Panc1 (cell line): ENCODE measurements at regions not wholly inside any gene's neighbourhood (a gene's known extent, or its start where the extent isn't known, plus 50 kb on each side); places are given as distances from the start of the nearest gene placed in this dataset.
A peak's percentile ranks its signal among the peaks of the same experiment; 100 is the strongest.

Experiments used
- ATAC-seq: fragments of 200-7000 bp; cut with Tn5 transposase; 2 replicates; pipeline ENCODE4 v1.9.1; 2020; ENCODE audit warnings: mild to moderate bottlenecking, moderate library complexity
- BruUV-seq: library from RNA; stranded (reverse); fragments of 400-500 nt; replicated peaks from 2 replicates; lab custom pipeline; 2021; lab: Mats Ljungman, UMichigan
- CTCF ChIA-PET: fragments of 300-600 bp; sonication (Branson Sonifier 250); formaldehyde crosslinking; loops from one replicate; lab custom pipeline; 2022; ENCODE audit warnings: antibody characterized with exemption; lab: Charles Lee
- POLR2A ChIA-PET: fragments of 300-600 bp; sonication (Branson Sonifier 250); formaldehyde crosslinking; loops from one replicate; lab custom pipeline; 2022; ENCODE audit warnings: antibody characterized with exemption; lab: Charles Lee
- DNase-seq: peaks from one replicate; pipeline ENCODE4 v3.0.0-alpha.2; 2010; ENCODE audit warnings: low read depth, low spot score
- H3K27ac ChIP-seq: 2 replicates; pipeline ENCODE4 v1.5.1; 2011; ENCODE audit warnings: mild to moderate bottlenecking, low read length, inconsistent platforms
- H3K27me3 ChIP-seq: fragments of 200-500 bp; sonication (Bioruptor generic); 2 replicates; pipeline ENCODE4 v1.6.0; 2014; ENCODE audit warnings: low read length, inconsistent platforms; ENCODE audit not compliant: control insufficient read depth, insufficient read depth
- H3K36me3 ChIP-seq: fragments of 200-500 bp; sonication (Bioruptor generic); 2 replicates; pipeline ENCODE4 v1.5.1; 2014; ENCODE audit warnings: inconsistent platforms, mild to moderate bottlenecking, low read length, moderate library complexity; ENCODE audit not compliant: control insufficient read depth, insufficient read depth
- H3K4me1 ChIP-seq: 2 replicates; pipeline ENCODE4 v1.5.1; 2011; ENCODE audit warnings: inconsistent platforms, mild to moderate bottlenecking, low read length, moderate library complexity; ENCODE audit not compliant: control insufficient read depth, insufficient read depth
- H3K4me3 ChIP-seq, 2 experiments: 2 replicates each; pipeline ENCODE4 v1.5.1; 2011 to 2012; ENCODE audit warnings: low read depth in 2 of 2, low read length in 2 of 2, mild to moderate bottlenecking in 2 of 2, inconsistent platforms in 1 of 2, moderate library complexity in 1 of 2
- H3K9me3 ChIP-seq: fragments of 200-500 bp; sonication (Bioruptor generic); 2 replicates; pipeline ENCODE4 v1.5.1; 2014; ENCODE audit warnings: low read depth, mild to moderate bottlenecking, inconsistent platforms, low read length, moderate library complexity; ENCODE audit not compliant: control insufficient read depth, insufficient read depth
- POLR2AphosphoS5 ChIP-seq: IDR thresholded peaks from 2 replicates; pipeline ENCODE4 v1.6.1; 2012; ENCODE audit warnings: mild to moderate bottlenecking, low read depth, low read length, moderate library complexity
- SIN3A ChIP-seq: IDR thresholded peaks from 2 replicates; pipeline ENCODE4 v1.6.1; 2012; ENCODE audit warnings: low read depth, mild to moderate bottlenecking, low read length, moderate library complexity, borderline replicate concordance; ENCODE audit not compliant: insufficient read depth
- TCF7L2 ChIP-seq: IDR thresholded peaks from 2 replicates; pipeline ENCODE4 v1.6.1; 2011; ENCODE audit warnings: mild to moderate bottlenecking, low read depth, low read length, inconsistent platforms
- in situ Hi-C: cut with HindIII; loops from 2 replicates; pipeline ENCODE4 v1.10.0; 2016; ENCODE audit warnings: low sequenced_read_pairs, low pct_unique_long_range_greater_than_20kb
- intact Hi-C: fragments of 100-400 bp; cut with micrococcal nuclease; formaldehyde crosslinking; loops from one replicate; pipeline ENCODE4 v1.10.0; 2022; ENCODE audit not compliant: unreplicated experiment
- TF ChIP-seq, protein P1 (sequence below), 2 experiments: IDR thresholded peaks; 2 replicates each; pipeline ENCODE4 v1.6.1; 2011 to 2012; ENCODE audit warnings: low read depth in 2 of 2, control low read depth in 1 of 2, low read length in 1 of 2, mild to moderate bottlenecking in 1 of 2, moderate library complexity in 1 of 2; ENCODE audit not compliant: insufficient read depth in 1 of 2
- TF ChIP-seq, protein P2 (sequence below): fragments of 450-650 bp; IDR thresholded peaks from 2 replicates; pipeline ENCODE4 v1.5.1; 2017; ENCODE audit warnings: mild to moderate bottlenecking

DNA sequence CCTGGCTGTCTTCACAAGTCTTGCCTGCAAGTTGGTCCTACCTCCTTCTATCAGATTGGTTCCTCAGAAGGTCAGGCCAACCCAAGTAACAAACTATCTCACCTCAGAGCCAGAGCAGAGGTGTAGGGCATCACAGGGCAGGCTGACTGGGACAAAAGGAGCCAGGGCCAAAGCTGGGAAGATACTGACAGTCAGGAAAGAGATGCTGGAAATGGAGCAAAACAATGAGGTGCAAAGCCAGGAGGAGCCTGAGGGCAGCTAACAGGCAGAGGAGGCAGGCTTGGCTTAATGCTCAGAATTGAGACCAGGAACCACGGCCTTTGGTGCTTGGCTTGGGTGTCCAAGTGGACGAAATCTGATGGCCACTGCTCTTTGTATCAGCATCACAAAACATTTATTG is 68.4 kb upstream of the PNMA1 start:
- DNase-seq (no peak), ATAC-seq (no peak)
- ChIA-PET POLR2A (no interaction called here), CTCF (interaction anchor here (0.6 kb wide), 1 partner anchor 20 kb away, joined by 3 read pairs; no protein-coding TSS in a partner anchor)
- in situ Hi-C loops (no loop called here), intact Hi-C loops (no loop called here)
- Histone ChIP-seq H3K9me3 (no peaks in the 10 kb centered on the region), H3K4me1 (peaks cover 47% of the 10 kb centered on the region), H3K36me3 (no peaks in the 10 kb centered on the region), H3K27me3 (no peaks in the 10 kb centered on the region), H3K27ac (peak overlapping the region; percentile 99), H3K4me3 (peak overlapping the region in 1 of 2 experiments; percentile 26; a peak in 1 of 4 replicates)
- no TSS peak for BruUV-seq
- TF ChIP-seq TCF7L2 (no peak), SIN3A (no peak), POLR2AphosphoS5 (no peak)
- TF ChIP-seq, protein P1, sequence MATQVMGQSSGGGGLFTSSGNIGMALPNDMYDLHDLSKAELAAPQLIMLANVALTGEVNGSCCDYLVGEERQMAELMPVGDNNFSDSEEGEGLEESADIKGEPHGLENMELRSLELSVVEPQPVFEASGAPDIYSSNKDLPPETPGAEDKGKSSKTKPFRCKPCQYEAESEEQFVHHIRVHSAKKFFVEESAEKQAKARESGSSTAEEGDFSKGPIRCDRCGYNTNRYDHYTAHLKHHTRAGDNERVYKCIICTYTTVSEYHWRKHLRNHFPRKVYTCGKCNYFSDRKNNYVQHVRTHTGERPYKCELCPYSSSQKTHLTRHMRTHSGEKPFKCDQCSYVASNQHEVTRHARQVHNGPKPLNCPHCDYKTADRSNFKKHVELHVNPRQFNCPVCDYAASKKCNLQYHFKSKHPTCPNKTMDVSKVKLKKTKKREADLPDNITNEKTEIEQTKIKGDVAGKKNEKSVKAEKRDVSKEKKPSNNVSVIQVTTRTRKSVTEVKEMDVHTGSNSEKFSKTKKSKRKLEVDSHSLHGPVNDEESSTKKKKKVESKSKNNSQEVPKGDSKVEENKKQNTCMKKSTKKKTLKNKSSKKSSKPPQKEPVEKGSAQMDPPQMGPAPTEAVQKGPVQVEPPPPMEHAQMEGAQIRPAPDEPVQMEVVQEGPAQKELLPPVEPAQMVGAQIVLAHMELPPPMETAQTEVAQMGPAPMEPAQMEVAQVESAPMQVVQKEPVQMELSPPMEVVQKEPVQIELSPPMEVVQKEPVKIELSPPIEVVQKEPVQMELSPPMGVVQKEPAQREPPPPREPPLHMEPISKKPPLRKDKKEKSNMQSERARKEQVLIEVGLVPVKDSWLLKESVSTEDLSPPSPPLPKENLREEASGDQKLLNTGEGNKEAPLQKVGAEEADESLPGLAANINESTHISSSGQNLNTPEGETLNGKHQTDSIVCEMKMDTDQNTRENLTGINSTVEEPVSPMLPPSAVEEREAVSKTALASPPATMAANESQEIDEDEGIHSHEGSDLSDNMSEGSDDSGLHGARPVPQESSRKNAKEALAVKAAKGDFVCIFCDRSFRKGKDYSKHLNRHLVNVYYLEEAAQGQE (IDR thresholded peaks at IDR 0.05; ENCODE audit: insufficient read depth in 1 of 2, low read depth in 2 of 2, low read length in 1 of 2): no peak
- TF ChIP-seq, protein P2, sequence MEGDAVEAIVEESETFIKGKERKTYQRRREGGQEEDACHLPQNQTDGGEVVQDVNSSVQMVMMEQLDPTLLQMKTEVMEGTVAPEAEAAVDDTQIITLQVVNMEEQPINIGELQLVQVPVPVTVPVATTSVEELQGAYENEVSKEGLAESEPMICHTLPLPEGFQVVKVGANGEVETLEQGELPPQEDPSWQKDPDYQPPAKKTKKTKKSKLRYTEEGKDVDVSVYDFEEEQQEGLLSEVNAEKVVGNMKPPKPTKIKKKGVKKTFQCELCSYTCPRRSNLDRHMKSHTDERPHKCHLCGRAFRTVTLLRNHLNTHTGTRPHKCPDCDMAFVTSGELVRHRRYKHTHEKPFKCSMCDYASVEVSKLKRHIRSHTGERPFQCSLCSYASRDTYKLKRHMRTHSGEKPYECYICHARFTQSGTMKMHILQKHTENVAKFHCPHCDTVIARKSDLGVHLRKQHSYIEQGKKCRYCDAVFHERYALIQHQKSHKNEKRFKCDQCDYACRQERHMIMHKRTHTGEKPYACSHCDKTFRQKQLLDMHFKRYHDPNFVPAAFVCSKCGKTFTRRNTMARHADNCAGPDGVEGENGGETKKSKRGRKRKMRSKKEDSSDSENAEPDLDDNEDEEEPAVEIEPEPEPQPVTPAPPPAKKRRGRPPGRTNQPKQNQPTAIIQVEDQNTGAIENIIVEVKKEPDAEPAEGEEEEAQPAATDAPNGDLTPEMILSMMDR: no peak

DNA sequence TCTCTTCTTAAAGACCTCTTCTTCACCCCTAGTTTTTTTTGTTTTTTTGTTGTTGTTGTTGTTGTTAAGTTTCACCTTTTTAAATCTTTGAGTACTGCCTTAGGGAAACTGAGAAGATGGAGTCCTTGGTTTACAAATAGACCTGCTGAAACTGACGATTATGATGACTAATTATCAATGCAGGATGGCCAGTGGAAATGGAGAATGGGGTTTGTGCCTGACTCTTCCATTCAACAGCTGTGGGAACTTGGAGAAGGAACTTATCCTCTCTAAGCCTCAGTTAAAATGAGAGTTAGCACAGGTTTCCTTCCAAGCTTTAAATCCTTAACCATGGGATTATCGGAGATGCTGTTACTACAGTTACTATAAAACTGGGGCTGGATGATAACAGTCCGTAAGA is 66.7 kb upstream of the PNMA1 start:
- no peaks in the 10 kb centered on the region for H3K9me3 ChIP-seq
- no peak for TF ChIP-seq SIN3A
- TF ChIP-seq TCF7L2: no peak
- TF ChIP-seq, protein P1 (IDR thresholded peaks at IDR 0.05; ENCODE audit: insufficient read depth in 1 of 2, low read depth in 2 of 2, low read length in 1 of 2): no peak
- no peak for TF ChIP-seq POLR2AphosphoS5
- TF ChIP-seq, protein P2: no peak
- ChIA-PET CTCF (interaction anchor here (0.5 kb wide), 1 partner anchor 195 kb away, joined by 5 read pairs; no protein-coding TSS in a partner anchor), POLR2A (no interaction called here)
- no peaks in the 10 kb centered on the region for H3K36me3 ChIP-seq
- intact Hi-C loops: no loop called here
- no TSS peak for BruUV-seq
- no peaks in the 10 kb centered on the region for H3K27me3 ChIP-seq
- no peak for DNase-seq
- ATAC-seq: no peak
- no peak overlapping the region for H3K4me3 ChIP-seq
- H3K4me1 ChIP-seq: peaks cover 57% of the 10 kb centered on the region
- in situ Hi-C loops: no loop called here
- H3K27ac ChIP-seq: peak overlapping the region; percentile 68
